ENCODE measurements at regions not wholly inside any gene's neighbourhood (a gene's known extent, or its start where the extent isn't known, plus 50 kb on each side); places are given as distances from the start of the nearest gene placed in this dataset.

DNA sequence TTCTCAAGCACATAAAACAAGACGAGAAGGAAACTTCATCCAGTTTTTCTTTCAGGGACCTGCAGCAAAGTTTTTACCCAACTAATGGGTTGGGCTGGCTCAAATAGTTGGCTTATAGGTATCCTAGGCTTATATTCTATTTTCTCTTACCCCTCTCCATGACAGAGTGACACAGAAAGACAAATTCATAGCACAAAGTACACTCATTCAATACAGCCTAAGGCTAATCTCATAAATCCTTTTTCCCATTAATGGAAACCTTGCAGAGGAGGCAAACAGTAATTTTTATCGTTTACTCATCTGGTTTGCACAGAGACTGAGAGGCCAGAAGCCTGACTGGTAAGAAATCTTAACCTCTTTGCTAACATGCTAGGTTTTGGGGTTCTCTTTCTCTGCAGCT, 1589.9 kb downstream of the SLITRK1 start:
- no peak overlapping the region for H3K4me3 ChIP-seq (ENCODE audit: low read depth in 1 of 3, low read length in 3 of 3)
- no peaks in the 10 kb centered on the region for H3K9me3 ChIP-seq (ENCODE audit: control insufficient read depth in 4 of 4, low read length in 3 of 4)
- peak overlapping the region in 1 of 2 donors; percentile 57 for H3K27ac ChIP-seq (ENCODE audit: low read depth in 1 of 2, low read length in 2 of 2)
- H3K27me3 ChIP-seq (ENCODE audit: control insufficient read depth in 4 of 4, insufficient read depth in 4 of 4, low read length in 3 of 4), result no peaks in the 10 kb centered on the region
- TF ChIP-seq REST (IDR thresholded peaks at IDR 0.05), result no peak
- TF ChIP-seq FOXA2 (IDR thresholded peaks at IDR 0.05), result no peak
- no peak for TF ChIP-seq FOXA1 (IDR thresholded peaks at IDR 0.05)
- TF ChIP-seq NR2F2 (IDR thresholded peaks at IDR 0.05), result no peak
- TF ChIP-seq TAF1 (conservative IDR thresholded peaks at IDR 0.05), result no peak
- no peak for TF ChIP-seq MAX (IDR thresholded peaks at IDR 0.05)
- TF ChIP-seq SP1 (IDR thresholded peaks at IDR 0.05), result no peak
- TF ChIP-seq RAD21 (IDR thresholded peaks at IDR 0.05), result no peak
- TF ChIP-seq RXRA (IDR thresholded peaks at IDR 0.05), result no peak
- no peak for TF ChIP-seq GABPA (IDR thresholded peaks at IDR 0.05 in 1 of 2, conservative IDR thresholded peaks at IDR 0.05 in 1 of 2)
- TF ChIP-seq, protein P1, sequence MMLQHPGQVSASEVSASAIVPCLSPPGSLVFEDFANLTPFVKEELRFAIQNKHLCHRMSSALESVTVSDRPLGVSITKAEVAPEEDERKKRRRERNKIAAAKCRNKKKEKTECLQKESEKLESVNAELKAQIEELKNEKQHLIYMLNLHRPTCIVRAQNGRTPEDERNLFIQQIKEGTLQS (IDR thresholded peaks at IDR 0.05), result no peak
- no peak for TF ChIP-seq ZBTB33 (IDR thresholded peaks at IDR 0.05)
- no peak for TF ChIP-seq EGR1 (IDR thresholded peaks at IDR 0.05; ENCODE audit: low read depth in 2 of 2)
- no peak for TF ChIP-seq JUND (IDR thresholded peaks at IDR 0.05)
- no peak for TF ChIP-seq HNF4A (conservative IDR thresholded peaks at IDR 0.05)
- TF ChIP-seq CTCF (IDR thresholded peaks at IDR 0.05; ENCODE audit: low read depth, low read length, missing input control), result no peak
- no peak for TF ChIP-seq HNF4G (IDR thresholded peaks at IDR 0.05)
- TF ChIP-seq YY1 (IDR thresholded peaks at IDR 0.05), result no peak
- DNase-seq (ENCODE audit: low spot score), result no peak
- 79% methylated on average over 2 of the region's 2 CpGs for WGBS
- H3K36me3 ChIP-seq (ENCODE audit: control insufficient read depth in 4 of 4, insufficient read depth in 3 of 4, low read depth in 1 of 4, low read length in 3 of 4), result no peaks in the 10 kb centered on the region
- peaks cover 0 to 11% (median 2%) of the 10 kb centered on the region in 4 donors for H3K4me1 ChIP-seq (ENCODE audit: control insufficient read depth in 4 of 4, insufficient read depth in 4 of 4, low read length in 3 of 4)
- H3K9ac ChIP-seq (ENCODE audit: low read depth in 1 of 2, low read length in 2 of 2), result no peak overlapping the region
